Prostate gland (tissue), 2 donors: ENCODE measurements at regions not wholly inside any gene's neighbourhood (a gene's known extent, or its start where the extent isn't known, plus 50 kb on each side); places are given as distances from the start of the nearest gene placed in this dataset.

Experiments
- DNase-seq: peaks from one replicate; pipeline ENCODE4 v3.0.0-alpha.2; 2019; ENCODE audit warnings: low spot score
- H3K27ac ChIP-seq, 2 donors: fragments of 200-600 bp; sonication (generic); 2 replicates each; pipeline ENCODE4 v1.5.1; 2017 to 2019
- H3K27me3 ChIP-seq: fragments of 200-600 bp; sonication (generic); replicated peaks from 2 replicates; pipeline ENCODE4 v1.5.1; 2019; ENCODE audit not compliant: insufficient read depth
- H3K36me3 ChIP-seq, 2 donors: fragments of 200-600 bp; sonication (generic); 1 replicate in 1 of 2; 2 replicates in 1 of 2; pipeline versions ENCODE4 v1.5.1 to v1.8.1; 2017 to 2019
- H3K4me1 ChIP-seq: fragments of 200-600 bp; sonication (generic); replicated peaks from 2 replicates; pipeline ENCODE4 v1.5.1; 2019
- H3K4me3 ChIP-seq, 2 donors: fragments of 200-600 bp; sonication (generic); 2 replicates each; pipeline ENCODE4 v1.5.1; 2017 to 2019
- H3K9me3 ChIP-seq: fragments of 200-600 bp; sonication (generic); 2 replicates; pipeline ENCODE4 v1.5.1; 2017
- CTCF ChIP-seq, 4 experiments: fragments of 200-600 bp in 2 of 4; fragments of 450-650 bp in 2 of 4; sonication (generic) in 2 of 4; IDR thresholded peaks; 1 replicate in 3 of 4; 2 replicates in 1 of 4; pipeline ENCODE4 v1.5.1; 2016 to 2019; ENCODE audit warnings: antibody characterized with exemption in 4 of 4, mild to moderate bottlenecking in 2 of 4, moderate library complexity in 2 of 4
- POLR2A ChIP-seq: fragments of 450-650 bp; IDR thresholded peaks from one replicate; pipeline ENCODE4 v1.6.1; 2016; ENCODE audit warnings: antibody characterized with exemption, mild to moderate bottlenecking
- POLR2AphosphoS5 ChIP-seq: sonication (generic); formaldehyde crosslinking; IDR thresholded peaks from one replicate; pipeline ENCODE4 v1.6.1; 2017; ENCODE audit warnings: antibody characterized with exemption
- WGBS: methylation state at CpG from one replicate; pipeline ENCODE4 v1.1.5; 2018; 5-methylcytosine and 5-hydroxymethylcytosine counted together
- intact Hi-C: fragments of 100-400 bp; cut with DNase I; formaldehyde crosslinking; loops from one replicate; pipeline ENCODE4 v1.14.2; 2022

- Histone ChIP-seq H3K36me3 (no peaks in the 10 kb centered on the region), H3K4me1 (no peaks in the 10 kb centered on the region), H3K4me3 (no peak overlapping the region), H3K27ac (no peak overlapping the region), H3K9me3 (no peaks in the 10 kb centered on the region), H3K27me3 (no peaks in the 10 kb centered on the region)
- DNase-seq: no peak
- intact Hi-C loops: no loop called here
- TF ChIP-seq POLR2A (no peak), POLR2AphosphoS5 (no peak), CTCF (IDR thresholded peaks at IDR 0.05) (no peak)
- 32% methylated on average over 4 of the region's 4 CpGs for WGBS
Measured at GRCh38 chr5:88092958-88093605, 175.6 kb downstream of the TMEM161B start.

GRCh38 chr5:88092358-88092757 lies 176.3 kb downstream of the TMEM161B start:
- 10% methylated on average over 1 of the region's 1 CpG for WGBS
- DNase-seq: no peak
- no peaks in the 10 kb centered on the region for H3K36me3 ChIP-seq
- no peak for TF ChIP-seq CTCF (IDR thresholded peaks at IDR 0.05)
- TF ChIP-seq POLR2A: no peak
- TF ChIP-seq POLR2AphosphoS5: no peak
- H3K27ac ChIP-seq: no peak overlapping the region
- H3K4me1 ChIP-seq: no peaks in the 10 kb centered on the region
- H3K4me3 ChIP-seq: no peak overlapping the region
- no peaks in the 10 kb centered on the region for H3K27me3 ChIP-seq
- intact Hi-C loops: no loop called here
- no peaks in the 10 kb centered on the region for H3K9me3 ChIP-seq

GRCh38 chr5:88090506-88090905 lies 178.1 kb downstream of the TMEM161B start:
- TF ChIP-seq CTCF (IDR thresholded peaks at IDR 0.05) (no peak), POLR2AphosphoS5 (no peak), POLR2A (no peak)
- no peak for DNase-seq
- intact Hi-C loops: no loop called here
- Histone ChIP-seq H3K9me3 (no peaks in the 10 kb centered on the region), H3K27me3 (no peaks in the 10 kb centered on the region), H3K27ac (no peak overlapping the region), H3K4me1 (no peaks in the 10 kb centered on the region), H3K4me3 (no peak overlapping the region), H3K36me3 (no peaks in the 10 kb centered on the region)
- 91% methylated on average over 2 of the region's 2 CpGs for WGBS

- Histone ChIP-seq H3K27me3 (no peaks in the 10 kb centered on the region), H3K4me1 (no peaks in the 10 kb centered on the region), H3K36me3 (no peaks in the 10 kb centered on the region), H3K9me3 (no peaks in the 10 kb centered on the region), H3K27ac (no peak overlapping the region), H3K4me3 (no peak overlapping the region)
- DNase-seq: no peak
- 73% methylated on average over 7 of the region's 7 CpGs for WGBS
- intact Hi-C loops: no loop called here
- TF ChIP-seq POLR2A (no peak), POLR2AphosphoS5 (no peak), CTCF (IDR thresholded peaks at IDR 0.05) (no peak)
Measured at GRCh38 chr5:88089719-88090390, 178.8 kb downstream of the TMEM161B start.

- H3K36me3 ChIP-seq: no peaks in the 10 kb centered on the region
- no peak for DNase-seq
- no peaks in the 10 kb centered on the region for H3K27me3 ChIP-seq
- 71% methylated on average over 5 of the region's 5 CpGs for WGBS
- TF ChIP-seq CTCF (IDR thresholded peaks at IDR 0.05) (no peak), POLR2A (no peak), POLR2AphosphoS5 (no peak)
- intact Hi-C loops: no loop called here
- H3K4me1 ChIP-seq: no peaks in the 10 kb centered on the region
- H3K9me3 ChIP-seq: no peaks in the 10 kb centered on the region
- no peak overlapping the region for H3K27ac ChIP-seq
- no peak overlapping the region for H3K4me3 ChIP-seq
Measured at GRCh38 chr5:88085462-88085861, 183.2 kb downstream of the TMEM161B start.
